GM21528 (cell line): ENCODE measurements at regions not wholly inside any gene's neighbourhood (a gene's known extent, or its start where the extent isn't known, plus 50 kb on each side); places are given as distances from the start of the nearest gene placed in this dataset.
A peak's percentile ranks its signal among the peaks of the same experiment; 100 is the strongest.
"Not testable (repeated sequence)": the region's sequence is repeated elsewhere in the genome, so short reads cannot be mapped to it uniquely, and the experiment has no call there.

Source experiments
- ATAC-seq: cut with Tn5 transposase; IDR thresholded peaks from one replicate; pipeline ENCODE4 v1.9.1; 2021; ENCODE audit warnings: mild to moderate bottlenecking, moderate library complexity; ENCODE audit not compliant: unreplicated experiment, low FRiP score

DNA sequence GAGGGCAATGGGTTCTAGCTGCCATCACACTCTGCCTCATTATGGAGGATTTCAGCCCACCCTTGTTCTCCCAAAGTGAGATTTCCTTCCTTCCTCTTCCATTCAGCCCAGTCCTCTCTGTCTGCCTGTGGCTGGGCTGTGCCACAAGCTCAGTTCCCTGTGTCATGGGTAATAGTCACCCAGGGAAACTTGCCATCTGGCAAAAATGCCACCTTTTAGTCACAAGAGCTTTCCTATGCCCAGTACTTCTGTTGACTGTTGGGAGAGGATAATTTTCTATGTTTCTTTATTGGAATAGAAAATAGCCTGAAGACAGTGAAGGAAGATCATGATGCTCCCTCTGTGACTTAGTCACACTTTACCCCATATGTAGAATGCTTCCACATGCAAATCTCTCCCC, 71.4 kb downstream of the TLR4 start:
- ATAC-seq = no peak

DNA sequence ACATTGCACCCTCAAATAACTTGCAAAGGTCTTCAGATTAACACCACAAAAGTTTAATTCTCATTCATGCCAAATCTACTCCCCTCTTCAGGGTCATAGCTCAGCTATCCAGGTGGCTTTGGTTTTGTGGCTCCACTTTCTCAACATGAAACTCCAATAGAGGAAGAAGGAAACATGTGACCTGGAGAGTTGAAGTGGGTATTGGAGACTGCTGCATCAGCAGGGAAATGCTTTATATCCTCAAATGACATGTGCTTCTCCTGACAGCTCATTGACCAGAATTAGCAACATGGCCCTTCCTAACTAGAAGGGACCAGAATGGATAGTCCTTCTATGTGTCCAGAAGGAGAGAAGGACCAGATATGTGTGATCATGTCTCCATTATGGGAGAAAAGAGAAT, 73.6 kb downstream of the TLR4 start:
- peak; percentile 66 for ATAC-seq

DNA sequence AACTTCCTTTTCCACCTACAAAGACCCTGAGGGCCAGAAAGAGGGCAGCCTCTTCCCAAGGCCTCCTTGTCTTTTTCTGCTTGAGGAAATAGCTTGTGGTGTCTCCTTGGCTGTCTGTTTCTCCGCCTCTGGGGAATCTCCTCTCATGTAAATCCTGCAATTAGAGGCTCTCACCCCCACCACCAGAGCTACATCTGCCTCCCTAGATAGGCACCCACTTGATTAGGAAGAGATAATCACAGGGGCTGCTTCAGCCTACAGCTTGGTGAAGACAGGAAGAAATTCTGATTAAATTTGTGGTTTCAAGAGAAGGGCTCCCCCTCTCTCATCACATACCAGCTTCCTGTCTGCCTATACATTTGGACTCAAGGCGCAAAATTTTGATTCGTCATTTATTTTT, 75.6 kb downstream of the TLR4 start:
- ATAC-seq = no peak

DNA sequence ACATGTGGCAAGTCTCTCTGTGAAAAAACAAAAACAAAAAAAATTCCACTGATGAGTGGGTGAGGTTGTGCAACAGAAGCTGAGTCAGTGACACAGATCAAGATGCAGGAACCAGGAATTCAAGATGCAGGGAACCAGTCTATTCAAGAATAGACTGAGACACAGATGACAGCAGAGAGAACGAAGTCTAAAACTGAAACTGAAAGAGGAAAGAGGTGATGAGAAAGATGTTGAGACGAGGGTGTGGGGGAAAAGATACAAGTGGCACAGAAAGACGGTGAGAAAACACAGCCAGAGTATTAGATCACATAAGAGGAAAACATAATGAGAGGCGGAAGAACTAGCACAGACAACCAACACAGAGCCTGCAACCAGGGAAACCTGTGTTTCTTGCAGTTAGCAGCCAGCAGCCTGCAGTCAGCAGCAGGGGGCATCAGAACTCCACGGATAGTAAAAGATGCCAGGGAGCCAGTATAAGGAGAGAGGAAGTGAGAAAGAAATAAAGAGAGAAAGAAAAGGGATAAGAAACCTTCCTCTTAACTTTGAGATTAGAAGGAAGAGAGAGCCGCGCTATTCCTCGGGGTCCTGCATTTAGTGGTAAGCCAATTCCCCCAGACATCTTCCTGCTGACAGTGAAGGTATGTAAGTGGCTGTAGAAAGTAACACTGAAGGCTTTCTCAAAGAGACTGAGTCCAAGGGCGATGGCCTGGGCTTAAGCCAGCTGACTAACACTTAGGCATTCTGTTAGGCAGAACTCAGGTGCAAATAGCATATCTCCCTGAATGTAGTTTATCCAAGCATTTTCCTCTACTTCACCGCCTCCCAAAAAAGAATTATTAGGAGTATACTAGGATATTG, 79.0 kb downstream of the TLR4 start:
- ATAC-seq = peak; percentile 84

DNA sequence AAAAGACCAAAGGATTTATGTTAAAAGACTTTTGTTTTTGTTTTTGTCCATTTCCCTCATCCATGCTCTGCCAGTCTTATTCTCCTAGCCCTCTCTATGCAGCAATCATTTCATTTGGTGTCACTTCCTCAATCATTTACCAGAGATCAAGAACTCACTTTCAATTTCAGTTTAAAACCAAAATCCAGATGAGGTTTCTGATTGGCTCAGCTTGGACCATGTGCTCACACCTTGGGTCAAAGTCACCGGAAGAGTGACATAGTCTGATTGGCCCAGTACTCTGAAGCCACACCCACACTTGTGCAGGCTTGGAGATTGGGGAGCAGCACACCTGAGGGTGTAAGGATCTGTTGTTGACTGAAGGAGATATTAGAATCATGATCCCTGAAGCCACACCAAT, 79.6 kb downstream of the TLR4 start:
- ATAC-seq = peak; percentile 92

DNA sequence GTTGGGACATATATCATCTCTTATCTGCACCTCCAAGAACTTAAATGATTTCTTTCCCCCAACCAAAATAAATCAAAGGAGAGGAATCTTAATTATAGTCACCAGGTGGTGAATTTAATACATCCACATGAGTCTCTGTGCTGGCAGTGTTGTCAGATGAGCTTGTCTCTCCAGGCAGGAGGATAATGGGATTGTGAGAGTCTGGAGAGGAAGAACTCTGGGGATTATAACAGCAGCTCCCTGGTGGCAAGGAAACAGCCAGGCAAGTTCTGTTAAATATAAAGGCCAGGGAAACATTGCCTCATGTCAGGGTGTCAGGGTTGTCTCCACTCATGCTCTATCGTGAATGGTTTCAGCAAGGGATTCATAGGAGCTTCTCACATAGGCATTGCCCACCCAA, 80.8 kb downstream of the TLR4 start:
- no peak for ATAC-seq

DNA sequence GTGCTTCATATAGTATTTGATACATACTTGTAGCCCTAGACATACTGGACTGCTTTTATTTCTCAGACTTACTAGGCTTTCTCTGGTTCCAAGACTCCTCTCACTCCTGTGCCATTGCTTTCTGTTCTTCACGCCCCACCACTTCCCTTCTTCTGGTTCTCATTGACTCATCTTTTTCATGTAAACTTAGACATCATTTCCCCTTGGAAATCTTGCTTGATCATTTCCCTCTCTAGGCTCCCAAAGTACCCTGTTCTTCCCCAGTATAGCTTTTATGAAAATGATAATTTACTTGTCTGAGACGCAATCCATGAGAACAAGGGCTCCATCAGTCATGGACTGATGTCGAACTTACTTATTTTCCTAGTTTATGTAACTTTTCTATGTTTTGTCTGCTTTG, 83.5 kb downstream of the TLR4 start:
- no peak for ATAC-seq

DNA sequence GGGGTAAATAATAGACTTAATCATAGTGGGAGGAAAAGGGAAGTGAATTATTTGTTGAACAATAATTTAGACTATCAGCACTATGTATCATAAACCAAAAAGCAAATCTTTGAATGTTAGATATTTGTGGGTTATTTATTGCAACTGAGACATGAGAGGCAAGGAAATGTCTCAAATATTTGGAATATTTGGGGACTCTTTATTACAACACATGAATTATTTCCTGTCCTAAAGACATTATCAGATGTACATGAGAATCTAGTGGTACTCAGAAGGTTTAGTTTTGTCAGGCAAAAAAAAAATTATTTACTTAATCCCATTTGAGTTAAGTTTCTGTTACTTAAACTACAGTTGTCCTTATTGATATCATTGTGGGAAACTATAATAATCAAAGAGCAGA, 91.1 kb downstream of the TLR4 start:
- no peak for ATAC-seq

DNA sequence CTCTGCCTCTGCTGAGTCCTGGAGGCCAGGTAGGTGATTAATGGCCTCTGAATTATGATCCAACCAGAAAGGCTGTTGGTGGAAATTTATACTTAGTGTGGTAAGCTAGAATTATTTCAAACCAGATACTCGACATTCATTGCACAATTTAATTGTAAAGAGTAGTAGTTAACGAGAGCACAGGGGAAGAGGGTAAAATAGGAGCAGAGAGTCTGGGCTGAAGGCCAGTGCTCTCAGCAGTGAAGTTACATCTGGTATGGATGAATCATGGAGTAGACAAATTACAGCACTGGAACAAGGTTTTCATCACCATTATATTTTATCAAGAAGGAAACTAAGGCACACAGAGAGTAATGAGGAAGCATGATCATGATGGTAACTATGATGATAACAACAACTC, 92.5 kb downstream of the TLR4 start:
- no peak for ATAC-seq

DNA sequence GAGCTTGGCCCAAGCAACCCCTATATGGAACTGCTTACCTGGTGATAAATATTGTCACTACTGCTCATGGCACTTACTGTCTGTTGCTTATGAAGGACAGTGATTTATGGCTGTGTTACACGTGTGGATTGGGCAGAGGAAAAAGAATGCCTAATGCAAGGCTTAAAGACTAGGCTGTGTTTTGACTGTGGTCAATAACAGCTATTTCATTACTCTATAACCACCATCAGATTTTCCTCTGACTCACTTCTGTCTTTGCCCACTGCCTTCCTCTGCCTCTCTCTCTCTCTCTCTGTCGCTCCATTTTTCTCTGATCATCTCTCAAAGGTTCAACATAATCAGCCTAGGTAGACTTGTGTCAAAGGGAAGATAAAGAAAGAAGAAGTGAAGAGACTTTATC, 96.2 kb downstream of the TLR4 start:
- ATAC-seq = no peak

DNA sequence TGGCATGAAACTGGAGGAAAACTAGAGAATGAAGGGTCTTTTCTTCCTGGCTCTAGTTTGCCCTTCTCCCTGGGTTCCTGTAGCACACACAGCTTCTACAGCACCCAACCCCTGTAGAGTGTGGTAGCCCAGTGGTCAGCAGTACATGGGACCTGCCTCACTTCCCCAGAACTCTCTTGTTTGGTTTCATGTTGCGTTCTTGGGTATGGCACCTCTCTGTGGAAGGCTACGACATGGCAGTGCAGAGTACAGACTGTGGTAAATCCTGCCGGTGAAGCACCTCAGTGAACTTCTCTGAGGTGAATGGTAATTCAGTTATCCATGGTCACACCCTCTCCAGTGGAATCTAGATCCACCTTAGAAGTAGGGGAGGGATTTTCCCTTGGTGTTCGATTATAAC, 105.5 kb downstream of the TLR4 start:
- no peak for ATAC-seq

DNA sequence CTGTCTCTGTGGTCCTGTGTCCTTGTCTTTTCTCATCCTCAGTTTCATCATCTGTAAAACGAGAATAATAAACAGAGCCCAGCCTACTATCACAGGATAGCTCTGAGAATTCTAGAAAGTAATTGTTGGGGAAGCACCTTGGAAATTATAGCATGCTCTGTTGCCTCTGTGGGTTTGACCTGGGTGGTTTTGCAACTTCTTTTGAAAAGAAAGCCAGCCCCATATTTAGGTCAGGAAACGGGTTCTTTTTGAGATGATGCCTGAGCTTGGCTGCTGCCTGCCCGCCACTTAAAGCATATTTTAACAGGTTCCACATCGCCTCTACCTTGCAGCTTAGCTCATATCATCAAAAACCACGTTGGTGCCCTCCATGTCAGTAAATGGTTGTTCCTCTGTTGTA, 111.1 kb downstream of the TLR4 start:
- peak; percentile 83 for ATAC-seq

DNA sequence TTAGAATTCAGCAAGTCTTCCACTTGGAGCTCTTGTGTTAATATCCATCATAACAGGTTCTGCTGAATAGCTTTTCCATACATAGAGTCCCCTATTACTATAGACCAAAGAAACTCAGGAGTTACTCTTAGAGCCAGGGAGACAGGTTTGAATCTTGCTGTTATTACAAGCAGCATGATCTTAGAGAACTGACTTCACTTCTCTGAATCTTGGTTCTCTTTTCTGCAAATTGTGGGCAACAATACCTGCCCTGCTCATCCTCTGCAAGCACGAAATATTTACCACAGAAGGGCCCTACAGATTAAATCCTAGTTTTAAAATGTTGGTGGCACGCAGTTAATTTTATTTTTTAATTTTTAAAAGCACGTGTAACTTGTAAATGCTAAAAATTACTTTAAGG, 111.7 kb downstream of the TLR4 start:
- ATAC-seq = no peak

DNA sequence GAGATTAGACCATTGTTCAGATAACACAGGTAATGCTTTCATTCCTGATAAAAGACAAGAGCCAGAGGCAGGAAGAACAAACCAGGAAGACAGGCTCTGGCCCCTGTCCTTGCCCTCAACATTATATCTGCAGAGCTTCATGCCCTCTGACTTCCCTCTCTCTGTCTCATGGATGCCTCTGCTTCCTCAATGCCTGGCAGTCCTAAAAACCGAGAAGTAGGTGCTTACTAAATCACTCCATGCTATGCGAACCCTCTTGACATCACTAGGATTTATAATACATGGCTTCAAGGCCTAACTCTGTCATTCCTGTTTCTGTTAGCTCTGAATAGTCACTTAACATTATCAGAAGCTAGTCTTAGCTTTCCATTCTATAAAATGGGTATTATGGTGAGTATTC, 117.8 kb downstream of the TLR4 start:
- no peak for ATAC-seq

DNA sequence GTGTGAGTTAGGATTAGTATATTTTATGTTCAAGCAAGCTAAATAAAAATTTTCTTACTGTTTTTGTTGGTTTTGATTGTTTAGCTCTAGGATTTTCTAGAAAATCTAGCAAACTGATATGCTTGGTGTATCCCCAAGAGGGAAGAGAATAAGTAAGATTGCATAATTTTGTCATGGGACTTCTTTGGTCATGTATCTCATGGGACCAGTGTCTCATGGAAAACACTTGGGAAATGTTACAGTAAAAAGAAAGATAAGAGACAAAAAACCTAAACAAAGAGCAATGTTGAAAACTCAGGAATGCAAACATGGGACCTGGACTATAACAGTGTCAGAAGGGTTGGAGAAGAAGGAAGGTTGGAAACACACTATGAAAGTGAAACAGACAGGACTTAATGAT, 119.4 kb downstream of the TLR4 start:
- ATAC-seq = no peak

DNA sequence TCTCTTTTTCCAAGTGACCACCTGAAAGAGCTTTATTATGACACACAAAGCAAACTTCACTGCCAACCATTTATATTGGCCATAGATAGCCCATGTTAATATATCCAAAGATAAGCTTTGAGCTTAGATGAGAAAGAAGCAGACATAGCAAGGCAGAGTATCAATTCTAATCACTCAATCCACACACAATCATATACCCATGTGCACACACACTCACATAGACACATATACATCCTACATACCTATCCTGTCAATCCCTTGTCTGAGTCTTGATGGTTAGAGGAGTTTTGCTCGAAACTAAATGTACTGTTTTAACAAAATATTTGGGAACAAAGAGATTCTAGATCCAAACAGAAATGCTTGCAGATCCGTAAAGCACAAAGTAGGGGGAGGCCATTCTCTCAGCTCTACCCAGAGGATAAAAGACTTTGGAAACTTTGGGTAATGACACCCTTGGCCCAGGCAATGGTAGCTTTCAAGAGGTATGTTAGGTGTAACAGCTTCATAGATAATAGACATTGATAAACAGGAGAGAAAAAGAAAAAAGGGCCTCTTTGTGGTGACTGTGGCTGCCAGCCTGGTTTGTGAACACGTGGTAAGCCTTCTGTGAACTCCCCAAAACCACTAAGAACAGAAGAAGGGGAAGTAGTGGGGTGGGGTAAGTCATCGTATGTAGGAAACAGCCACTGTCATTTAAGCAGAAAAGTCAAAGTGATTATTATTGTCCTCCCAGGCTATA, 121.6 kb downstream of the TLR4 start:
- ATAC-seq = peak; percentile 97

DNA sequence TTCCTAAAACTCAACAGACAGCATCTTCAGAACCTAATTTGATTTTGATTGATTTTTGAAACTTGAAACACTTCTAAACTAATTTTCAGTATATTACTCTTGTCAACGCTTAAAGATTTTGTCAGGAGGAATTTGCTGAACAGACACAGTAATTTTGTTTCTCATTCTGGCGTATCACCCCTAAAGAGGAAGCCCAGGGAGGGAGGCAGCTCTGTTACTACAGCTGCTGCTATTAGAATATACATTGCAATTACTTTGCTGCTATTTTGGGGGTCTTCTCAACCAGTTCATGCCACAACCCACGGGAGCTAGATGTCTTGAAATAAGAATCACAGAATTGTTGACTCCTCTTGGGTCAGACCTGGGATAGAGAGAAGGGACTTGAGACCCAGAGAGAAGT, 122.6 kb downstream of the TLR4 start:
- no peak for ATAC-seq

DNA sequence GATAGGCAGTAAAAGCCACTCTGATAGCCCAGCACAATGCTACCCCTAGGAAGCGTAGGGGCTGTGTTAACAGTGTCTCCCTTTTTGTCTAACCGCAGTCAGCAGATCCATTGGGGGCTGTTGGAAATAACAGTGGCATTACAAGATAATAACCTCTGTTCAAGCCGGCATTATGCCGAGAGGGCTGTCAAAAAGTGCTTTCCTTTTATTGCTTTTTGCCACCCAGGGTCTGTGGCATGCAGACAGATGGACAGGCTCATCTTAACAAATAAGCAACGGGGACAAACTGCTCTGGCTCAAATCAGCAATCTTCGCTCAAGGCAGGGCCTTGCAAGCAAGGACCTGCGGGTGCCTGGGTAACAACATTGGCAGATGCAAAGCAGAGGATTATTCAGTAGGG, 123.3 kb downstream of the TLR4 start:
- no peak for ATAC-seq

DNA sequence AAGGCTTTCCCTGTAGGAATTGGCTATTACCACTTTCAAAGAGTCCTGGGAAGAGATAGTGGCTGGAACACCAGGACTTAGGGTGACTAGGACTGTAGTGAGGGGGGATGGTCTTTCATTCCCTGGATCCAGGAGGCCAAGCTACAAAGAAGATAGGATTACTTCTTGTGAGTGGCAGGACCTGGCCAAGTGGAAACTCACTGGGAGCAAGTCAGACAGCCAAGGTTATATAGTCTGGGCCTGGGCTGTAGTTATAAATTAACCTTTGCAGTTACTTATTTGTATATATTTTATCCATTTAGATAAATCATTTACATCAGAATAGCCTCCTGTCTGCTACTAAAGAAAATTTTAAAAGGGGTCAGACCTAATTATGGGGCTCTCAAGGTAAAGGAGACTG, 124.3 kb downstream of the TLR4 start:
- no peak for ATAC-seq

DNA sequence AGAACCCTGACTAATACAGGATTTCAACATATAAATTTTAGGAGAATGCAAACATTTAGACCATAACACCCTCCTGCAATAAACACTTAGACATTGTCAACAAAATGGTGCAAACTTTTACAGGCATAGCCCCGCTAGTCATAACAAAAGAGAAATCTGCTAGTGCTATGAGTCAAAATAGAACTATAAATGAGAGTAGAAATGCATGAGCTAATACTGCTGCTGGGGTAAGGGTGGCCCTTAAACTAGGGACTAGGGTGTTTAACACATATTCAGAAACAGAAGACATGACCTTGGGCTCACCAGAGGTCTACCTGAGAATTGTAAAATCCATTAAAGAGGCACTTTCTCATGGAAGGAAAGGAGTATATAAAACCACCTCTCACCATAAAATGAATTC, 131.6 kb downstream of the TLR4 start:
- peak; percentile 60 for ATAC-seq

DNA sequence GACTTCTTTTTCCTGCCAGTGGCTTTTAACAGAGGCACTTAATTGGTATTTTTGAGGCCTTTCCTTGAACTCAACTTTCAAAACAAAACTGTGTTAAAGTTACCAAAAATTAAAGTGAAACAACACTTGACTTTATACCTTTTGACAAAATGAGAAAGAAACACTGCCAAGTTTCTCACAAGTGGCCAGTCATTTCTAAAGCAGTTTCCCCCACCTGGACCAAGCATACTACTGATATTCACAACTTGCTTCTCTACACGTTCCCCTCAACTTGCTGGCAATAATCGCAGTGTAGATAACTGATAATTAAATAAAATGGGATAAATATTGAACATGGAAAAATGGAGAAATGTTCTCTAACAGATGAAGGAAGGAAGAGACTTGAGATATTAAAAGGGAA, 135.7 kb downstream of the TLR4 start:
- ATAC-seq = no peak

DNA sequence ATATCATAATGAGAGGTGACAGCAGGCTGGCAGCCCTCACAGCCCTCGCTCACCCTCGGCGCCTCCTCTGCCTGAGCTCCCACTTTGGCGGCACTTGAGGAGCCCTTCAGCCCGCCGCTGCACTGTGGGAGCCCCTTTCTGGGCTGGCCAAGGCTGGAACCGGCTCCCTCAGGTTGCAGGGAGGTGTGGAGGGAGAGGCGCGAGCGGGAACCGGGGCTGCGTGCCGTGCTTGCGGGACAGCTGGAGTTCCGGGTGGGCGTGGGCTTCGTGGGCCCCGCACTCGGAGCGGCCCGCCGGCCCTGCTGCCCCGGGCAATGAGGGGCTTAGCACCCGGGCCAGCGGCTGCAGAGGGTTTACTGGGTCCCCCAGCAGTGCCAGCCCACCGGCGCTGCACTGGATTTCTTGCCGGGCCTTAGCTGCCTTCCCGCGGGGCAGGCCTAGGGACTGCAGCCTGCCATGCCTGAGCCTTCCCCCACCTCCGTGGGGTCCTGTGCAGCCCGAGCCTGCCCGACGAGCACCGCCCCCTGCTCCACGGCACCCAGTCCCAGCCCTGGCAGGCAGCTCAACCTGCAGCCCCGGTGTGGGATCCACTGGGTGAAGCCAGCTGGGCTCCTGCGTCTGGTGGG, 147.7 kb downstream of the TLR4 start:
- ATAC-seq = not testable (repeated sequence)
